GM12873 (cell line): ENCODE measurements at regions not wholly inside any gene's neighbourhood (a gene's known extent, or its start where the extent isn't known, plus 50 kb on each side); places are given as distances from the start of the nearest gene placed in this dataset.

Experiments used
- TF ChIP-seq, protein P1 (sequence below): IDR thresholded peaks from 2 replicates; pipeline ENCODE4 v1.5.1; 2012; ENCODE audit warnings: low read depth, mild to moderate bottlenecking, moderate library complexity, low read length, control low read depth; ENCODE audit not compliant: insufficient read depth; ENCODE audit errors: missing control alignments

DNA sequence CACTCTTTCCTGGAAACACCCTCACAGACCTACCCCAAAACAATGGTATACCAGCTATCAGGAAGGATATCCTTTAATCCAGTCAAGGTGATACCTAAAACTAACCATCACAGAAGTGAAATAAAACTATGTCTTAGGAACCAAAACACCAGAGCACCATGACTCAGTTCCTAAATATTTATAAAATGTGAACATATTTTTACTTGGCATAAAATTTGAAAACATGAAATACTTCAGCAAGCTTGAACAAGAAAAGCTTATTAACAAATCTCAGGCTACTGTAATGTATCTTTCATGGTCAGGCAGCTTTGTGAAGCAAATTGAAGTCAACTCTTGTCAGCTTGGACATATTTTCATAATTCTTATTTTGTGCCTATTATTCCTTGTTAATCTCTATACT lies 440.8 kb upstream of the CDH20 start:
- TF ChIP-seq, protein P1, sequence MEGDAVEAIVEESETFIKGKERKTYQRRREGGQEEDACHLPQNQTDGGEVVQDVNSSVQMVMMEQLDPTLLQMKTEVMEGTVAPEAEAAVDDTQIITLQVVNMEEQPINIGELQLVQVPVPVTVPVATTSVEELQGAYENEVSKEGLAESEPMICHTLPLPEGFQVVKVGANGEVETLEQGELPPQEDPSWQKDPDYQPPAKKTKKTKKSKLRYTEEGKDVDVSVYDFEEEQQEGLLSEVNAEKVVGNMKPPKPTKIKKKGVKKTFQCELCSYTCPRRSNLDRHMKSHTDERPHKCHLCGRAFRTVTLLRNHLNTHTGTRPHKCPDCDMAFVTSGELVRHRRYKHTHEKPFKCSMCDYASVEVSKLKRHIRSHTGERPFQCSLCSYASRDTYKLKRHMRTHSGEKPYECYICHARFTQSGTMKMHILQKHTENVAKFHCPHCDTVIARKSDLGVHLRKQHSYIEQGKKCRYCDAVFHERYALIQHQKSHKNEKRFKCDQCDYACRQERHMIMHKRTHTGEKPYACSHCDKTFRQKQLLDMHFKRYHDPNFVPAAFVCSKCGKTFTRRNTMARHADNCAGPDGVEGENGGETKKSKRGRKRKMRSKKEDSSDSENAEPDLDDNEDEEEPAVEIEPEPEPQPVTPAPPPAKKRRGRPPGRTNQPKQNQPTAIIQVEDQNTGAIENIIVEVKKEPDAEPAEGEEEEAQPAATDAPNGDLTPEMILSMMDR: no peak

DNA sequence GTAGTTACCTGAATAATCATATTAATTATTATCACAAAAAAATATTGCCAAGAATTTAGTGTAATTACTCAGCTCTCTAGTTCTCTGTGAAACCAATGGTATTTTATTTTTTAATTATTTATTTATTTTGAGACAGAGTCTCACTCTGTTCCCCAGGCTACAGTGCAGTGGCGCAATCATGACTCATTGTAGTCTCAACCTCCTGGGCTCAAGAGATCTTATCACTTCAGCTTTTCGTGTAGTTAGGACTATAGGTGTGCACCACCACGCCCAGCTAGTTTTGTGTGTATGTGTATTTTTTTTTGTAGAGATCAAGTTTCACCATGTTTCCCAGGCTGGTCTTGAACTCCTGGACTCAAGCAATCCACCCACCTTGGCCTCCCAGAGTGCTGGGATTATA lies 440.4 kb upstream of the CDH20 start:
- TF ChIP-seq, protein P1: no peak

DNA sequence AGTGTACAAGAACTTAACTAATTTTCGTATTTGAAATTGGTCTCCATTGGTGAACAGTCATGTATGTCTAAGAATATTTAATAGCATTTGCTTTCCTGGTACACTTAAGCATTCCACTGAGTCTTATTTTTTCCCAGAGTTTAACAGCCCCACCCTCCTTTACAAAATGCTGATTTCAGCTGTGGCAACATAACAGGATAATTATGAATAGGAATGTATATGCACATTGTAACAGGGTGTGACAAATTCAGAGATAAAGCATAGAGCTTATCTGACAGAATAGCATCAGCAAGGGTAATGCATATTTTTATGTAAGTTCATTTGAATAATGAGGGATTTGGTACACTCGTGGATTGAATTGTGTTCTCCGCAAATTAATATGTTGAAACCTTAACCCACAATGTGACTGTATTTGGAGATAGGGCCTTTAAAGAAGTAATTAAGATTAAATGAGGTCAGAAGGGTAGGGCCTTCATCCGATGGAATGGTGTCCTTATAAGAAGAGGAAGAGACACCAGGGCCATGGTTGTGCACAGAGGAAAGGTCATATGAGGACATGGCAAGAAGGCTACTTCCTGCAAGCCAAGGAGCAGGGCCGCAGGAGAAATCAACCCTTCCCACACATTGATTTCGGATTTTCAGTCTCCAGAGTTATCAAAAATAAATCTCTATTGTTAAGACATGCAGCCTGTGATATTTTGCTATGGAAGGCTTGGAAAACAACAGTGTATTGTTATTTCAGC lies 439.7 kb upstream of the CDH20 start:
- TF ChIP-seq, protein P1: no peak

DNA sequence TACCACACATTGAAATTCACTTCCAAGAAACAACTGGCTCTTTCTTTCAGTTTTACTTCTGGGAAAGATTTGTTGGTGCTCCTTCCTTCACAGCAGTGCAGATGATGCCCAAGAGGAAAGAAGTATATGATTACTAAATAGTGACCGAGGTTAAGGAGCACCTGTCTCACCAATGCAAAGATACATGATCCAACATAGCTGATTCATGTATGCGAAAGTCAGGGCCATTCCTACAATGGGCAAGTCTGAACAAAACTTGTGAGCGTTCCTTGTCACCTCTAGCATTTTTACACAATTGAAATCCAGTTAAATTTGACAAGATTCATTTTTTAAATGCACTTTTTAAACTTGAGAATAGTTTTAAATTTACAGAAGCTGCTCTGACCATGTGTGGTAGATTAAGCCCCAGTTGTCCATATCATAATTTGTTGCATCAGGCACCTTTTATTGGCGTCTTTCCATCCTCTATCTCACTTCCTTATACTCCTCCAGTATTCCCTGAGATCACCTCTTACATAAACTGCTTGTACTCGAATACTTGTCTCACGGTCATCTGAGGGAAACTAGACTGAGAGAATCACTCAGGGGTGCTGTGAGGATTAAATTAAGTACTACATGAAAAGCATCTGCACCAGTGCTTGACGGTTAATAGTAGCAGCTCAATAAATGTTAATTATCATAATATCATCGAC lies 438.8 kb upstream of the CDH20 start:
- TF ChIP-seq, protein P1: no peak

DNA sequence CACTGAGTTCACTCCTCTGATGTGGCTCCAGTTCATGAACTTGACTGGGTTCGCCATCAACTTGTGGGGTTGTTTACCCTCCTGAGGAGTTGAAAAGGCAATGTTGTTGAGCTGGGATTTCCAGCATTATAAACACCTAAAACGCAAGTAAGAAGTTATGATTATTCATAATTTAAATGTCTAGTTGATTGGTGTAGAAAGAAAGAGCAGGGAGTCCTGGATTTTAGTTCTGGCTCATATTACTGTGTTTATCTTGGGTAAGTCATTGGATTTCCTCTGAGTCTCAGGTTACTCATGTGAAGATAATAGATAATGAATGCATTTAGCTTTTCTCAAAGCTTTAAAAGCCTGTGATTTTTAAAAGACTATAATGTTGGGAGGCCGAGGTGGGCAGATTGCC lies 438.0 kb upstream of the CDH20 start:
- TF ChIP-seq, protein P1: no peak

DNA sequence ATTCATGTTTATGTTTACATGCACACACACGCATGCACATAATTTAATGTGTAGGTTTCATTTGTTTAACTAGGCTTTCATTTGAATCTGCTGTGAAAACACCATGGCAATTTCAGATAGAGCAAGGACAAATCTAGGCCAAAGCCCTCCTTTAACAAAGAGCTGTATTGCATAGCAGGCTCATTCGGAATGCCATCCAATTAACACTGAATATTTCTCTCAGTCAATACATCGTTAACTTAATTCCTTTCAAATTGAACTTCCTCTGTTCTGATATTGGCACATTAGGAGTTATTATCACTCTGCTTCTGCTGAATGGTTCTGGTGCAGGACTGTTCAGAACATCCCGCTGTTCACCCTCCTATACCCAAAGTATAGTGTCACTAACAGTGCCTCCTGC lies 435.1 kb upstream of the CDH20 start:
- TF ChIP-seq, protein P1: no peak

DNA sequence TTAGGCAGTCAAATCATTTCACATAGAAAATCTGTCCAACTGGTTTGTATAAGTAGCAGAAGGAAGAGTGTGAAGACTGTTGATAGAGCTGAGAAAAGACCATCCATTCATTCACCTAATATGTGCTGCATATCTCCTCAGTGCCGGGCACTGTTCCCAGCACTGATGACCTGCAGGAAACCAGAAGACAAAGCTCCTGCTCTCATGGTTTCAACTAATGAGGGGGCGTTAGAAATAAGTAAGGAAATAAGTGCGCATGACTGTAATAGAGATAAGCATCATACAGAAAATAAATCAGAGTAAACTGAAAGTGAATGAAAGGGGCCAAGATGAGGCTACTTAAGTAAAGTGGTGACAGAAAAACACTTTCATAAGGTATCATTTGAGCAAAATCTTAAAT lies 427.5 kb upstream of the CDH20 start:
- TF ChIP-seq, protein P1: no peak
